ENCODE measurements at regions not wholly inside any gene's neighbourhood (a gene's known extent, or its start where the extent isn't known, plus 50 kb on each side); places are given as distances from the start of the nearest gene placed in this dataset.
A peak's percentile ranks its signal among the peaks of the same experiment; 100 is the strongest.

DNA sequence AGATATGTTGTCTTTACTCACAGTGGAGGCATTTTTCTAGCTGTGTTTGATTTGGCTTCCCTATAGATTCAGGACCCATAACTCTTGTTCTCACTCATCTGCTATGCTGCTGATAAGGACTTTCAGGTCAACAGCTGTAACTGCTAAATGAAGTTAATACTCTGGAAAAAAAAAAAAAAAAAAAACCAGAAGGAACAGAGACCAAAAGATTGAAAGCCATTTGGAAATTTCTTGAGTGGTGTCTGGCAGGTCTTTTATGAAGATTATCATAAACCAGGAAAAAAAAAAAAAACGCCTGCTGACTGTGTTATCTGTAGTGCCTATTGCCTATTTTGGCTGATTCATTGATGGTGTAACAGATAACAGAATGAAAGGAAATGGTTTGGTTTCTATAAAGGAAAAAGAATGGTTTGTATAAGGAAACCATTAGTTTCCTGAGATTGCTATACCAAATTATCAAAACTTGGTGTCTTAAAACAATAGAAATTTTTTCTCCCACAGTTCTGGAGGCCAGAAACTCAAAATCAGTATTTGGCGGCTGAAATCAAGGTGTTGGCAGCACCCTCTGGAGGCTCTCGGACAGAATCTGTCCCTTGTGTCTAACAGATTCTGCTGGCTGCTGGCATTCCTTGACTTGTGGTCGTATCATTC, 60.5 kb upstream of the BET1 start:
- ATAC-seq = no peak
- TF ChIP-seq POLR2A (IDR thresholded peaks at IDR 0.05) = no peak
- TF ChIP-seq, protein P1, sequence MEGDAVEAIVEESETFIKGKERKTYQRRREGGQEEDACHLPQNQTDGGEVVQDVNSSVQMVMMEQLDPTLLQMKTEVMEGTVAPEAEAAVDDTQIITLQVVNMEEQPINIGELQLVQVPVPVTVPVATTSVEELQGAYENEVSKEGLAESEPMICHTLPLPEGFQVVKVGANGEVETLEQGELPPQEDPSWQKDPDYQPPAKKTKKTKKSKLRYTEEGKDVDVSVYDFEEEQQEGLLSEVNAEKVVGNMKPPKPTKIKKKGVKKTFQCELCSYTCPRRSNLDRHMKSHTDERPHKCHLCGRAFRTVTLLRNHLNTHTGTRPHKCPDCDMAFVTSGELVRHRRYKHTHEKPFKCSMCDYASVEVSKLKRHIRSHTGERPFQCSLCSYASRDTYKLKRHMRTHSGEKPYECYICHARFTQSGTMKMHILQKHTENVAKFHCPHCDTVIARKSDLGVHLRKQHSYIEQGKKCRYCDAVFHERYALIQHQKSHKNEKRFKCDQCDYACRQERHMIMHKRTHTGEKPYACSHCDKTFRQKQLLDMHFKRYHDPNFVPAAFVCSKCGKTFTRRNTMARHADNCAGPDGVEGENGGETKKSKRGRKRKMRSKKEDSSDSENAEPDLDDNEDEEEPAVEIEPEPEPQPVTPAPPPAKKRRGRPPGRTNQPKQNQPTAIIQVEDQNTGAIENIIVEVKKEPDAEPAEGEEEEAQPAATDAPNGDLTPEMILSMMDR (IDR thresholded peaks at IDR 0.05) = peak in 4 of 12 donors; percentile 8 to 35 (median 19)
- H3K4me1 ChIP-seq = no peaks in the 10 kb centered on the region
- peaks cover 0 to 12% (median 0%) of the 10 kb centered on the region in 9 donors for H3K27me3 ChIP-seq
- WGBS, 4 donors = 18 to 28% (median 22%) methylated on average over 4 of the region's 4 CpGs
- H3K9me3 ChIP-seq = no peaks in the 10 kb centered on the region
- H3K27ac ChIP-seq = no peak overlapping the region
- no peaks in the 10 kb centered on the region for H3K36me3 ChIP-seq
- intact Hi-C loops (cut with DNase I) = no loop called here
- no peak overlapping the region for H3K4me3 ChIP-seq
- no peak for DNase-seq

DNA sequence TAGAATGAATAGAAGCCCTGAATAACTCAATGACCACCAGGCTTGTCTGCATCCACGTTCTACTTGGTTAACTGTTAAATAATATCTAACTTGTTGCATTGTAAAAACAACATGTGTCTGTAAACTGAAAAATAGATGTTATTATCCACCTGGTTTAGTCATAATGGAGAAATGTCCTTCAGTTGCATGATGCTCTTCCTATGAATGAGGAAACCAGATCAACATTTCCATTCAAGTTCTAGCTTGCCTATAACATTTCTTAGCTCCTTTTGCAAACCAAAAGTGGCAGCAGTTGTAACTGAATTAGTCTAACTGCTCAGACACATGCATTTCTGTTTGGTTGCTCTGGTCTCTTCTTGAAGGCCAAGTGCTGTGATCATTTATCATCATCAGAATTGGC, 62.9 kb upstream of the BET1 start:
- H3K4me1 ChIP-seq = no peaks in the 10 kb centered on the region
- no peak overlapping the region for H3K27ac ChIP-seq
- H3K27me3 ChIP-seq = peaks cover 0 to 12% (median 0%) of the 10 kb centered on the region in 9 donors
- ATAC-seq (no peak), DNase-seq (no peak)
- intact Hi-C loops (cut with DNase I) = no loop called here
- TF ChIP-seq POLR2A (IDR thresholded peaks at IDR 0.05) = no peak
- TF ChIP-seq, protein P1 (IDR thresholded peaks at IDR 0.05) = no peak
- H3K4me3 ChIP-seq = no peak overlapping the region
- no peaks in the 10 kb centered on the region for H3K36me3 ChIP-seq
- WGBS, 4 donors = 76 to 84% (median 79%) methylated on average over 1 of the region's 1 CpG
- H3K9me3 ChIP-seq = no peaks in the 10 kb centered on the region

DNA sequence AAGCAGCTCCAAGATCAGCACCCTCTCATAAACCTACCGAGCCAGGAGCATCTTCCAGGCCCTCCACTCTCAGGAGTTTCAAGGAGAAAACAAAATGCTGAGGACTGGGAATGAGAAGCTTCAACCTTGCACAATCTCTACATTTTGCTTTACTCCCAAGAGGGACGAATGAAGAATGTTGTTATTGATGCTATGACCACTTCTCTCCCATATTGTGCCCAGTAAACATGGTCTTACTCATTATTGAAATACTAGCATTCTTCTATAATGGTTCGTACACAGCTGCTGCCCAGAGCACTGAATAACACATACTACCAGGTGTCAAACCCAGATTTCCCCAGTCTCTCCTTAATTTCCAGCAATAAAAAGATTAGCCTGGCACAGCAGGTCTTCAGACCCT, 63.4 kb upstream of the BET1 start:
- intact Hi-C loops (cut with DNase I) = no loop called here
- no peaks in the 10 kb centered on the region for H3K36me3 ChIP-seq
- no peak for DNase-seq
- H3K27ac ChIP-seq = no peak overlapping the region
- ATAC-seq = no peak
- H3K4me1 ChIP-seq = no peaks in the 10 kb centered on the region
- WGBS, 4 donors = 89 to 93% (median 91%) methylated on average over 3 of the region's 3 CpGs
- no peak overlapping the region for H3K4me3 ChIP-seq
- no peak for TF ChIP-seq POLR2A (IDR thresholded peaks at IDR 0.05)
- TF ChIP-seq, protein P1 (IDR thresholded peaks at IDR 0.05) = no peak
- peaks cover 0 to 12% (median 0%) of the 10 kb centered on the region in 9 donors for H3K27me3 ChIP-seq
- H3K9me3 ChIP-seq = no peaks in the 10 kb centered on the region

DNA sequence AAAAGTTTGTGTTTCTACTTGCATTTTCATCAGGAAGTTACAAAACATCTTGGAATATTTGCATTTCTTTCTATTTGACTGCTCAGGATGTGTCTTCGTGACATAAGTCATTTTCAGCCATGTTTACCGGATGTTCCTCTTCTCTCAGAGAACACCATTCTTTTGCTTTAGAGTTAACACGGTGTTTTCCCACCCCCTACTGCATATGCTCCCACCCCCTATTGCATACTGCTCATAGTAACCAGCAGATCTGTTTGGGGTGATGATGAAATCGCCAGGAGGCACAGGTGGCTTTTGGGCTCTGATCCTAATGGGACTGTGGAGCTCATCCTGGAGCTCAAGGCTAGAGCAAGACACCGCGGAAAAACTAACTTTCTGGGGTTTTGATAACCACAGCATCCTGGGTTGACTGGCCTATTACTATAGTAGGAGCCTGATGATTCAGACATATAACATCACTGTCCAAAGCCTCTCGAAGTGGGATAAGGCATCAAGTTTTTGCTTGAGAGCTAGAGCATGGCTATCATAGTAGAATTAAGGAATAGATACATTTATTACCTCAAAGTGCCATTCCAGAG, 65.1 kb upstream of the BET1 start:
- ATAC-seq (no peak), DNase-seq (no peak)
- no peak for TF ChIP-seq POLR2A (IDR thresholded peaks at IDR 0.05)
- TF ChIP-seq, protein P1 (IDR thresholded peaks at IDR 0.05) = no peak
- no peak overlapping the region for H3K4me3 ChIP-seq
- no peaks in the 10 kb centered on the region for H3K9me3 ChIP-seq
- no peak overlapping the region for H3K27ac ChIP-seq
- H3K36me3 ChIP-seq = no peaks in the 10 kb centered on the region
- intact Hi-C loops (cut with DNase I) = no loop called here
- peaks cover 0 to 8% (median 0%) of the 10 kb centered on the region in 9 donors for H3K27me3 ChIP-seq
- WGBS, 4 donors = 67 to 88% (median 84%) methylated on average over 7 of the region's 7 CpGs
- no peaks in the 10 kb centered on the region for H3K4me1 ChIP-seq
